ENCODE measurements at regions not wholly inside any gene's neighbourhood (a gene's known extent, or its start where the extent isn't known, plus 50 kb on each side); places are given as distances from the start of the nearest gene placed in this dataset.
A peak's percentile ranks its signal among the peaks of the same experiment; 100 is the strongest.
"Not testable (repeated sequence)": the region's sequence is repeated elsewhere in the genome, so short reads cannot be mapped to it uniquely, and the experiment has no call there.

DNA sequence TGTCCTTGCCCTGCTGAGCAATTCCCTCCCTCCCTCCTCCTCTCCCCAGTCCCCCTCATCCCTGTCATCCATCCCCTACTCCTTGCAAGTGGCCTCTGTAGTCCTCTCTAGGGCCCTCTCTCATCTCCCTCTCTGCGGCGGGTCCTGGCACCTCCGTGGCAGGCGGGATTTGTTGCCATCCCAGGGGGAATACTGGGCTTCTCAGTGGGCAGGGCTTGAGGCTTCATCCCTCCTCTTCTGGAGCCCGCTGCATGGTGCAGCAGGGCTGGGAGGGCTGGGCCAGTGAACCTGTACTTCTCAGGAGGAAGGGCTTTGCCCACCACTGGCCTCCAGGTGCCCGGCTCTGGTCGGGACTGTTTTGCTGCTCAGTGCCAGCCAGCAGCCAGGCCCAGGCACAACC, 216.2 kb downstream of the TFCP2L1 start:
- H3K4me1 Mint-ChIP-seq (ENCODE audit: low read depth), result no peaks in the 10 kb centered on the region
- DNase-seq (no peak), ATAC-seq (no peak)
- no peak overlapping the region for H3K27ac Mint-ChIP-seq
- no peaks in the 10 kb centered on the region for H3K27me3 Mint-ChIP-seq (ENCODE audit: low read depth)
- H3K36me3 Mint-ChIP-seq (ENCODE audit: low read depth), result no peaks in the 10 kb centered on the region
- CTCF ChIA-PET, result interaction anchor here (0.6 to 1.0 kb wide), 3 partner anchors 8 to 357 kb away, joined by 3 read pairs; no protein-coding TSS in a partner anchor
- H3K9me3 Mint-ChIP-seq (ENCODE audit: insufficient read depth), result no peaks in the 10 kb centered on the region
- H3K4me3 Mint-ChIP-seq, result no peak overlapping the region
- POLR2A ChIA-PET, result no interaction called here

DNA sequence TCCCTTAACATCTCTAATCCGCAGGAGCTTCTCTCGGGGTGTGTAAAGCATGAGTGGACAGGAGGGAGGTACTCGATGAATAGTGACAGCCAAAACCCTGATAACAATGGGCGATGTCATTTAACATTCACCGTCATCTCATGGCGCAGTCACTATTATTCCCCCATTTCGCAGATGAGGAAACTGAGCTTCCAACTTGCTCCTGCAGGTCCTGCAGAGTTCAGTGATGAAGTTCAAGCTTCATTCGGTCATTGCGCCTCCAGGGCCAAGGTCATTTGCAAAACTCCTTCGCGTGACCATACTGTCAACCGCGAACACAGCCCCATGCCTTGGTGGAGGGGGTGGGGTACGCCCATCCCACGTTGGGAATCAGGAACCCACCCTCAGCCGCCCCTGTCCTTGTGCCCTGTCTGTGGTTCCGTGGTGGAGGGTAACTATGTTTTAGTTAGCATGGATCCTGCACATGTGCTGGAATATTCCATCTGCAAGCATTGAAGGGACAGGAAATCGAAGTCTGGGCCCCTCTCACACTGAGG, 215.5 kb downstream of the TFCP2L1 start:
- Mint-ChIP-seq H3K27me3 (ENCODE audit: low read depth) (peaks cover 3% of the 10 kb centered on the region), H3K27ac (no peak overlapping the region), H3K4me1 (ENCODE audit: low read depth) (no peaks in the 10 kb centered on the region), H3K4me3 (no peak overlapping the region), H3K9me3 (ENCODE audit: insufficient read depth) (no peaks in the 10 kb centered on the region), H3K36me3 (ENCODE audit: low read depth) (no peaks in the 10 kb centered on the region)
- ChIA-PET CTCF (interaction anchor here (0.6 to 1.0 kb wide), 2 partner anchors 10 to 357 kb away, joined by 3 read pairs; no protein-coding TSS in a partner anchor), POLR2A (no interaction called here)
- ATAC-seq (no peak), DNase-seq (no peak)

DNA sequence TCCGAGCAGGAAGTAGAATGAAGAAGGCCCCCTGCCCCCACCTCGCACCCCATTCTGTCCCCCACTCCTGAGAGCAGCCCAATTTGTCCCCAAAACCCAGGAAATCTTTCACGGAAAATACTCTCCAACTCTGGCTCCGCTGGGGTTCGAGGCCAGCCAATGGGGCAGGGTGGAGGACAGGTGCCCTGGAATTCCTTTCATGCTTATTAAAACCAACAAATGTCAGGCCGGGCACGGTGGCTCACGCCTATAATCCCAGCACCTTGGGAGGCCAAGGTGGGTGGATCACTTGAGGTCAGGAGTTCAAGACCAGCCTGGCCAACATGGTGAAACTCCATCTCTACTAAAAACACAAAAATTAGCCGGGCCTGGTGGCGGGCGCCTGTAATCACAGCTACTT, 214.9 kb downstream of the TFCP2L1 start:
- H3K27ac Mint-ChIP-seq; H3K4me1 Mint-ChIP-seq (ENCODE audit: low read depth); DNase-seq; H3K36me3 Mint-ChIP-seq (ENCODE audit: low read depth); POLR2A ChIA-PET; H3K9me3 Mint-ChIP-seq (ENCODE audit: insufficient read depth); H3K27me3 Mint-ChIP-seq (ENCODE audit: low read depth); ATAC-seq; H3K4me3 Mint-ChIP-seq: not testable (repeated sequence)
- CTCF ChIA-PET, result interaction anchor here (1.0 kb wide), 1 partner anchor 9 kb away, joined by 3 read pairs; no protein-coding TSS in a partner anchor

DNA sequence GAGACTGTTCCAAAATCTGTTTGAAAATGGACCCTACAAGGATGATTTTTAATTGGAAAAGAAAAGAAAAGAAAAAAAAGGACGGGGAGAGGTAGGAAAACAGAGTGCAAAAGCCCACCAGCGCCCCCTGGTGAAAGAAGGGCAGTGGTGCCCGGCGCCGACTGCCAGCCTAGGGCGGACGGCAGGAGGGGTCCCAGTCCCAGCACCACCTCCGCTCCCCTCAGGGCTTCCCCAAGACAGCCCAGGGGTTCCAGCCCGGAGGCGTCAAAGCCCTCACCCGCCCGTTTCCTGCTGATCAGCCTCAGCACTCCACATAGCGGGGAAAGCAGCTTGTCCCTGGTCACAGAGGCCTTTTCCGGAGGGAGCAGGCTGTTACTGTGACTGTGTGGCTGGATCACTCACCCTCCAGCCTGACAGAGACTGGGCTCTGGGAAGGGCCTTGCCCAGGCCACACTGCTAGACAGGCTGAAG, 213.9 kb downstream of the TFCP2L1 start:
- Mint-ChIP-seq H3K27ac (no peak overlapping the region), H3K36me3 (ENCODE audit: low read depth) (no peaks in the 10 kb centered on the region), H3K27me3 (ENCODE audit: low read depth) (peaks cover 16% of the 10 kb centered on the region), H3K4me3 (no peak overlapping the region), H3K9me3 (ENCODE audit: insufficient read depth) (no peaks in the 10 kb centered on the region), H3K4me1 (ENCODE audit: low read depth) (no peaks in the 10 kb centered on the region)
- POLR2A ChIA-PET, result no interaction called here
- DNase-seq (peak; percentile 64), ATAC-seq (peak; percentile 50)
- CTCF ChIA-PET, result interaction anchor here (0.6 kb wide), 1 partner anchor 49 kb away, joined by 4 read pairs; no protein-coding TSS in a partner anchor

DNA sequence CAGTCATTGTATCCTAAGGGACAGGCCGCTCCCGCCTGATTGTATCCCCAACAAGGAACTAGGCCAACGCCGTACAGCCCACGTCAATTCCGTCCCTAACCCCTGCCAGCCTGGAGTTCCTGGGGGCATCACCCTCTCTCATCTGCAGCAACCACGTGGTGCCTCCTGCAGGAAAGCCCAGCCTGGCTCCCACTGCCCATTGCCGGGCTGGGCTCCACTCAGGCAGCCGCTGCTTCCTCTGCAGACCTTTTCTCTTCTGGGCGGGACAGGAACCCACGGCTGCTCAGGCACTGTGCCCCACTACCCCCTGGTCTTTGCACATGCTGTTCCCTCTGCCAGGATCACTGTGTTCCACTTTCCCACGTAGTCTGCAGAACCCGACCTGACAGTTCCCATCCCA, 212.2 kb downstream of the TFCP2L1 start:
- ATAC-seq (no peak), DNase-seq (no peak)
- Mint-ChIP-seq H3K27ac (no peak overlapping the region), H3K27me3 (ENCODE audit: low read depth) (peaks cover 24% of the 10 kb centered on the region), H3K36me3 (ENCODE audit: low read depth) (no peaks in the 10 kb centered on the region), H3K4me1 (ENCODE audit: low read depth) (no peaks in the 10 kb centered on the region), H3K4me3 (no peak overlapping the region), H3K9me3 (ENCODE audit: insufficient read depth) (no peaks in the 10 kb centered on the region)
- POLR2A ChIA-PET, result no interaction called here
- CTCF ChIA-PET, result no interaction called here

DNA sequence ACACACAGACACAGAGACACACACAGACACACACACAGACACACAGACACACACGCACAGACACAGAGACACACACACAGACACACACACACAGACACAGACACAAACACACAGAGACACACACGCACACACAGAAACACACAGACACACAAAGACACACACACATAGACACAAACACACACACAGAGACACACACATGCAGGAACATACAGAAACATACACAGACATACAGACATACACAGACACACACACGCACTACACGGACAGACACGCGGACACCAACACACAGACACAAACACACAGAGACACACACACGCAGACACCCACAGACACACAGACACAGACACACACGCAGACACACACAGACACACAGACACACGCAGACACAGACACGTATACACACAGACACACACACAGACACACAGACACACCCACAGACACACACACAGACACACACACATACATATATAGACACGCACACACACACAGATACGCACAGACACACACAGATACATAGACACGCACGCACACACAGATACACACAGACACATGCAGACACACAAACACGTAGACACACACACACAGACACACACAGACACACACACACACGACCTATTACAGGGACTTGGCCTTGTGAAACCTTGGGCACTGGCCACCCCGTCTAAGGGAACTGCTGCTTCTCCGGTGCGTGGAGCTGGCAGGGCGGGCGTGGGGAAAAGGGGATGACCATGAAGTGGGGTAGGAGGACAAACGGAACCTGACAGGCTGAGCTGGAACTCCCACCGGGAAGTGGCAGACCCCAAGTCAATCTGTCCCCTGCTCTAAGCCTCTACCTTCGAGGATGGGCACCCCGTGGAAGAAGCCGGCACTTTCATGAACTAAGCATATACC, 211.4 kb downstream of the TFCP2L1 start:
- Mint-ChIP-seq H3K27ac (no peak overlapping the region), H3K27me3 (ENCODE audit: low read depth) (peaks cover 24% of the 10 kb centered on the region), H3K4me1 (ENCODE audit: low read depth) (no peaks in the 10 kb centered on the region), H3K36me3 (ENCODE audit: low read depth) (no peaks in the 10 kb centered on the region), H3K4me3 (no peak overlapping the region), H3K9me3 (ENCODE audit: insufficient read depth) (no peaks in the 10 kb centered on the region)
- no peak for DNase-seq
- CTCF ChIA-PET, result interaction anchor here (1.6 kb wide), 1 partner anchor 12 kb away, joined by 7 read pairs; no protein-coding TSS in a partner anchor
- ATAC-seq, result no peak
- POLR2A ChIA-PET, result interaction anchor here (1.1 kb wide), 1 partner anchor 28 kb away, joined by 3 read pairs; no protein-coding TSS in a partner anchor

DNA sequence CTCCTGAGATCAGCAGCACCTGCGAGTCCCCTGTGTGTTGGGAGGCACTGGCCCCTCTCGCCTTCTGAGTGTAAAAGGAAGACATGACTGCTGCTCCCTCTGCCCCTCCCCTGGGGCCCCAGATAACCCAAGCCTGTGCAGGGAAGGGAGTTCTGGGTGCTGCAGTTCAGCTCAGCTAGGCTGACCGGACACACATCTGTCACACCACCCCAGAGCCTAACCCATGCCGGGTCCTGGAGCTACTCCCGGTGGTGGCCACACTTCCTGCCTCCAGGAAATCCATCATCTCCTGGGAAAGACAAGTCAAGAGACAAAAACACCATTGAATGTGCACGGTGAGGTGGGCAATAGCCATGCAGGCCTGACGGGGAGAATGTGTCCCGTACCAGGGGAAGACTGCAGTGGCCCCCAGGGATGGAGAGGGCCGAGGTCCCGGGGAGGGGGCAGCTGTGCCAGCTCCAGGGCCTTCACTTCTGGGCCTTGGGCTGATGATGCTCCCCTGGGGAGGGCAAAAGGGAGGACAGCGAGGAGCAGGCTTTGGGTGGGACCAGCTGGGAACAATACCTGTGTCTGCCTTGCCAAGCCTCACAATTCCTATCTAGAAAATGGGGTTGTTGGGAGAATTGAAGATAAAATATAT, 210.6 kb downstream of the TFCP2L1 start:
- DNase-seq (no peak), ATAC-seq (no peak)
- Mint-ChIP-seq H3K4me3 (no peak overlapping the region), H3K36me3 (ENCODE audit: low read depth) (no peaks in the 10 kb centered on the region), H3K9me3 (ENCODE audit: insufficient read depth) (no peaks in the 10 kb centered on the region), H3K27ac (no peak overlapping the region), H3K27me3 (ENCODE audit: low read depth) (peaks cover 24% of the 10 kb centered on the region), H3K4me1 (ENCODE audit: low read depth) (no peaks in the 10 kb centered on the region)
- ChIA-PET CTCF (interaction anchor here (0.6 to 1.6 kb wide), 2 partner anchors 11 to 54 kb away, joined by 3 to 7 read pairs; no protein-coding TSS in a partner anchor), POLR2A (interaction anchor here (0.9 to 1.2 kb wide), 4 partner anchors 19 to 647 kb away, joined by 3 to 5 read pairs (median 3); partner anchors contain the start of gene RNU4ATAC)

DNA sequence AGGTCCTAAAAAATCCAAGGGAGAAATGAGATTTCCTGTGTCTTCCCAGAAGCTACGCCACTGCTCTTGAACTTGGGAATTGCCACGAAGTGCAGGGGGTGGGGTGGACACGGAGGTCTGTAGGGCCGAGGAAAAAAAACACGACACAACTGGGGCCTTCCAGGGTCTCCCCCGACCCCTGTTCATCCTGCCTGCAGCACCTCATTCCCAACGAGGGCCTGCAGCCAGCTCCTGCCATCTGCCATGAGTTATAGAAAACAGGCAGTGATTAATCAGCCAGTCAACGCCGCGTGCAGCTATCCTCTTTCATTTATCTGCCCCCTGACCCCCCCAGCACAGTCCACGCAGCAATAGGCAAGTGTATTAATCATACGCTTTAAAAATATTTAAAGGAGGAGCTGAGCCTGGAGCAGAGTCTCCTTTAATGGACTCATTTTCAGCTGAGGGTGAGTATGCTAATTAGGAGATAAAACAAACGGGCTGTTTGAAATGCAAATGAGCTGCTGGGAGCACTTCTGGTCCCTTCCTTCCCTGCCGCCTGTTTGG, 209.9 kb downstream of the TFCP2L1 start:
- no peaks in the 10 kb centered on the region for H3K9me3 Mint-ChIP-seq (ENCODE audit: insufficient read depth)
- POLR2A ChIA-PET, result interaction anchor here (0.7 to 1.2 kb wide), 7 partner anchors 9 to 646 kb away, joined by 3 to 5 read pairs (median 3); partner anchors contain the start of gene RNU4ATAC

DNA sequence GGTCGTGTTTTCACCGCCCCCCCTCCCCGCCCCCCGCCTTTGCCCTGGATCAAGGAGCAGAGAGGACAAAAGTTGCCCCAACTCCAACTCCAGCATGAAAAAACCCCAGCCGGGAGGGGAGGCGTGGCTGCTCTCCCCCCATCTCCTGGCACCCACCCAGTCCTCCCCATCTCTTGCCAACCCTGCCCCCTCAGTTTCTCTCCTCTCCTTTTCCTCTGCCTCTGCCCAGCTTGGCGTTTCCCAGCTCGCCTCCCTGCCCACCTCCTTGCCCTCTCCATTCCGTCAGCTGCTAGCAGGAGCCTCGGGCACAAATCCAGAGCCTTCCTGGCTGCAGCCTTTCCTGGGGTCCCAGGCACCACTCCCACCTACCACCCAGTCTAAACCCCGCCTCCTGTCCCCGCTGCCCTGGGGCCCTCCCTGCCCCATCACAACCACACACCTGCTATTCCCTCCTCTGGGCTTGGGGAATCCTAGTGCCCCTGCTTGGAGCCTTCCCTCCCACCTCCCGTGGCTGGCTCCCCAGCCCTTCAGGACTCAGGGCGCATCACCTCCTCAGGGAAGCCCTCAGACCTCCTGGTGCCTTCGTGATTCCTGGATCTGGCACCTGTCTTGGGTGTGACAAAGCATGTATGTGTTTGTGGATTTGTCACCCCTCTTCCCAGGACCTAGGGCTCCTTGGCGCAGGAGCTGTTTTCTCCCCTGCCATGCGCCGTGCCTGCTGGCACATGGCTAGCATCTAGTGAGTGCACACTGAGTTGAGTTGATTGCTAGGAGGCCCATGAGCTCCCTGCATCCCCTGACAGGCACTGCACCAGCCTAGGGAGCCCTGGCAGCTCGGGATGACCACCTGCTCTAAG, 209.1 kb downstream of the TFCP2L1 start:
- Mint-ChIP-seq H3K27ac (no peak overlapping the region), H3K27me3 (ENCODE audit: low read depth) (peaks cover 24% of the 10 kb centered on the region), H3K4me1 (ENCODE audit: low read depth) (no peaks in the 10 kb centered on the region), H3K9me3 (ENCODE audit: insufficient read depth) (no peaks in the 10 kb centered on the region), H3K4me3 (no peak overlapping the region), H3K36me3 (ENCODE audit: low read depth) (no peaks in the 10 kb centered on the region)
- ATAC-seq (no peak), DNase-seq (no peak)
- CTCF ChIA-PET, result interaction anchor here (1.5 to 2.0 kb wide), 2 partner anchors 10 to 280 kb away, joined by 5 to 11 read pairs; no protein-coding TSS in a partner anchor
- POLR2A ChIA-PET, result interaction anchor here (0.7 to 1.2 kb wide), 5 partner anchors 8 to 645 kb away, joined by 3 to 5 read pairs (median 3); partner anchors contain the start of gene RNU4ATAC

More for the DNA sequence above, 209.9 kb downstream of the TFCP2L1 start:
- Mint-ChIP-seq H3K27me3 (ENCODE audit: low read depth) (peaks cover 24% of the 10 kb centered on the region), H3K4me1 (ENCODE audit: low read depth) (no peaks in the 10 kb centered on the region), H3K4me3 (no peak overlapping the region), H3K27ac (no peak overlapping the region), H3K36me3 (ENCODE audit: low read depth) (no peaks in the 10 kb centered on the region)
- ATAC-seq (no peak), DNase-seq (no peak)
- CTCF ChIA-PET, result interaction anchor here (0.6 to 1.6 kb wide), 2 partner anchors 10 to 54 kb away, joined by 3 to 7 read pairs; no protein-coding TSS in a partner anchor

DNA sequence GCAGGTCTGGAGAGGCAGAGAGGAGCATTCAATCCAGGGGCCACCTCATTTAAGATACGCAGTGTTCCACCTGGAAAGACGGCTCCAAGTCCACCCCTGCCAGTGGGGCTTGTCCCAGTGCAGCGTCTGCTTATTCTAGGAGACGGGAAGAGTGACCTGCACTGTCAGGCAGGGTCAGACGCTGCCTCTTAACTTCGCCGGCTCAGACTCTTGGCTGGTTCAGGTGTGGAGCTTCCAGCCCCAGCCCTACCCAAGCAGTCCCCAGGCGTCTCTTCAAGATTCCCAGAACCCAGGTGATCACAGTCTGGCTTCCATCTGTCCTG, 208.5 kb downstream of the TFCP2L1 start:
- no peak overlapping the region for H3K27ac Mint-ChIP-seq
- H3K27me3 Mint-ChIP-seq (ENCODE audit: low read depth), result peaks cover 24% of the 10 kb centered on the region
- POLR2A ChIA-PET, result no interaction called here
- H3K4me3 Mint-ChIP-seq, result no peak overlapping the region
- no peak for ATAC-seq
- DNase-seq, result no peak
- CTCF ChIA-PET, result interaction anchor here (1.1 to 2.0 kb wide), 3 partner anchors 8 to 279 kb away, joined by 3 to 11 read pairs (median 5); no protein-coding TSS in a partner anchor
- no peaks in the 10 kb centered on the region for H3K4me1 Mint-ChIP-seq (ENCODE audit: low read depth)
- no peaks in the 10 kb centered on the region for H3K9me3 Mint-ChIP-seq (ENCODE audit: insufficient read depth)
- no peaks in the 10 kb centered on the region for H3K36me3 Mint-ChIP-seq (ENCODE audit: low read depth)
